Stomach (tissue), 8 donors: ENCODE measurements at regions not wholly inside any gene's neighbourhood (a gene's known extent, or its start where the extent isn't known, plus 50 kb on each side); places are given as distances from the start of the nearest gene placed in this dataset.

Source experiments
- DNase-seq, 2 donors: peaks; one replicate each; pipeline versions ENCODE4 v3.0.0 to v3.0.0-alpha.2; 2013 to 2019
- H3K27ac ChIP-seq, 5 donors: fragments of 200-600 bp in 4 of 5; sonication (generic) in 4 of 5; one replicate each; pipeline ENCODE4 v1.5.1; 2013 to 2019; ENCODE audit warnings: mild to moderate bottlenecking in 1 of 5, moderate library complexity in 1 of 5
- H3K27me3 ChIP-seq, 3 donors: fragments of 200-600 bp; sonication (generic); one replicate each; pipeline ENCODE4 v1.5.1; 2017 to 2019; ENCODE audit warnings: mixed run types in 1 of 3
- H3K36me3 ChIP-seq, 4 donors: fragments of 200-600 bp; sonication (generic); 1 replicate in 3 of 4; 2 replicates in 1 of 4; pipeline ENCODE4 v1.5.1; 2016 to 2019
- H3K4me1 ChIP-seq, 4 donors: fragments of 200-600 bp; sonication (generic); one replicate each; pipeline ENCODE4 v1.5.1; 2016 to 2019
- H3K4me3 ChIP-seq, 4 donors: fragments of 200-600 bp; sonication (generic) in 3 of 4; one replicate each; pipeline ENCODE4 v1.5.1; 2016 to 2019; ENCODE audit warnings: mild to moderate bottlenecking in 1 of 4
- H3K9me3 ChIP-seq, 4 donors: fragments of 200-600 bp; sonication (generic); one replicate each; pipeline ENCODE4 v1.5.1; 2016 to 2019
- CTCF ChIP-seq, 7 experiments: fragments of 450-650 bp in 4 of 7; fragments of 200-600 bp in 3 of 7; sonication (generic) in 3 of 7; IDR thresholded peaks; one replicate each; pipeline ENCODE4 v1.5.1; 2016 to 2019; ENCODE audit warnings: antibody characterized with exemption in 7 of 7, control low read depth in 2 of 7, mild to moderate bottlenecking in 1 of 7
- EP300 ChIP-seq: sonication (generic); formaldehyde crosslinking; IDR thresholded peaks from one replicate; pipeline ENCODE4 v1.6.1; 2017; ENCODE audit warnings: antibody characterized with exemption
- POLR2A ChIP-seq, 4 donors: fragments of 450-650 bp; IDR thresholded peaks; one replicate each; pipeline ENCODE4 v1.6.1; 2016; ENCODE audit warnings: antibody characterized with exemption in 4 of 4, control low read depth in 2 of 4, mild to moderate bottlenecking in 1 of 4, moderate library complexity in 1 of 4
- POLR2AphosphoS5 ChIP-seq, 3 donors: sonication (generic); formaldehyde crosslinking; IDR thresholded peaks; one replicate each; pipeline ENCODE4 v1.6.1; 2016; ENCODE audit warnings: antibody characterized with exemption in 3 of 3
- WGBS, 5 donors: extraction: QIAGEN DNeasy Blood & Tissue Kit in 3 of 5; methylation state at CpG; one replicate each; pipeline versions ENCODE4 v1.1.5 to v1.1.7; 2013 to 2018; 5-methylcytosine and 5-hydroxymethylcytosine counted together
- intact Hi-C: fragments of 100-400 bp; cut with DNase I; formaldehyde crosslinking; loops from one replicate; pipeline ENCODE4 v1.15.1; 2023; ENCODE audit warnings: low total_unique reads
- donor health status: healthy with polysubstance abuse.
- donor health status: Bipolar disorder and iron deficiency.
- donor health status: healthy.

GRCh38 chr2:105691947-105692390 is 52.7 kb upstream of the NCK2 start:
- DNase-seq, result no peak
- Histone ChIP-seq H3K9me3 (no peaks in the 10 kb centered on the region), H3K27me3 (no peaks in the 10 kb centered on the region), H3K4me3 (no peak overlapping the region), H3K4me1 (no peaks in the 10 kb centered on the region), H3K36me3 (no peaks in the 10 kb centered on the region), H3K27ac (no peak overlapping the region)
- intact Hi-C loops, result no loop called here
- TF ChIP-seq POLR2AphosphoS5 (IDR thresholded peaks at IDR 0.05) (no peak), CTCF (IDR thresholded peaks at IDR 0.05) (no peak), EP300 (no peak), POLR2A (IDR thresholded peaks at IDR 0.05) (no peak)
- WGBS, 5 donors, result 72 to 86% (median 83%) methylated on average over 5 of the region's 5 CpGs

- 95 to 98% (median 97%) methylated on average over 4 of the region's 4 CpGs for WGBS, 5 donors
- no peak overlapping the region for H3K27ac ChIP-seq
- H3K27me3 ChIP-seq, result no peaks in the 10 kb centered on the region
- H3K36me3 ChIP-seq, result no peaks in the 10 kb centered on the region
- TF ChIP-seq EP300 (no peak), POLR2AphosphoS5 (IDR thresholded peaks at IDR 0.05) (no peak)
- DNase-seq, result no peak
- intact Hi-C loops, result no loop called here
- H3K4me1 ChIP-seq, result no peaks in the 10 kb centered on the region
- H3K9me3 ChIP-seq, result no peaks in the 10 kb centered on the region
- H3K4me3 ChIP-seq, result no peak overlapping the region
Observed at GRCh38 chr2:105690566-105690965, 54.1 kb upstream of the NCK2 start.

GRCh38 chr2:105689484-105689883 is 55.2 kb upstream of the NCK2 start:
- H3K4me3 ChIP-seq, result no peak overlapping the region
- no peaks in the 10 kb centered on the region for H3K4me1 ChIP-seq
- no peaks in the 10 kb centered on the region for H3K36me3 ChIP-seq
- 84 to 95% (median 88%) methylated on average over 7 of the region's 7 CpGs for WGBS, 5 donors
- H3K9me3 ChIP-seq, result no peaks in the 10 kb centered on the region
- no peak overlapping the region for H3K27ac ChIP-seq
- DNase-seq, result no peak
- TF ChIP-seq POLR2A (IDR thresholded peaks at IDR 0.05) (no peak), EP300 (no peak), POLR2AphosphoS5 (IDR thresholded peaks at IDR 0.05) (no peak), CTCF (IDR thresholded peaks at IDR 0.05) (no peak)
- H3K27me3 ChIP-seq, result no peaks in the 10 kb centered on the region
- intact Hi-C loops, result no loop called here

- 92 to 97% (median 96%) methylated on average over 13 of the region's 13 CpGs for WGBS, 5 donors
- TF ChIP-seq CTCF (IDR thresholded peaks at IDR 0.05) (no peak), POLR2A (IDR thresholded peaks at IDR 0.05) (no peak), POLR2AphosphoS5 (IDR thresholded peaks at IDR 0.05) (no peak), EP300 (no peak)
Observed at GRCh38 chr2:105688946-105689345, 55.8 kb upstream of the NCK2 start.

GRCh38 chr2:105686588-105686987 is 58.1 kb upstream of the NCK2 start:
- no peak overlapping the region for H3K4me3 ChIP-seq
- H3K27ac ChIP-seq, result no peak overlapping the region
- 46 to 59% (median 56%) methylated on average over 5 of the region's 5 CpGs for WGBS, 5 donors
- no peaks in the 10 kb centered on the region for H3K4me1 ChIP-seq
- H3K36me3 ChIP-seq, result no peaks in the 10 kb centered on the region
- no peak for DNase-seq
- TF ChIP-seq EP300 (no peak), POLR2AphosphoS5 (IDR thresholded peaks at IDR 0.05) (no peak), POLR2A (IDR thresholded peaks at IDR 0.05) (no peak), CTCF (IDR thresholded peaks at IDR 0.05) (no peak)
- H3K27me3 ChIP-seq, result no peaks in the 10 kb centered on the region
- H3K9me3 ChIP-seq, result no peaks in the 10 kb centered on the region
- intact Hi-C loops, result no loop called here

More at GRCh38 chr2:105688946-105689345, 55.8 kb upstream of the NCK2 start:
- Histone ChIP-seq H3K4me1 (no peaks in the 10 kb centered on the region), H3K27ac (no peak overlapping the region), H3K9me3 (no peaks in the 10 kb centered on the region), H3K4me3 (no peak overlapping the region), H3K36me3 (no peaks in the 10 kb centered on the region), H3K27me3 (no peaks in the 10 kb centered on the region)
- intact Hi-C loops, result no loop called here
- no peak for DNase-seq
